Suppressor macrophage (primary cell): ENCODE measurements at regions not wholly inside any gene's neighbourhood (a gene's known extent, or its start where the extent isn't known, plus 50 kb on each side); places are given as distances from the start of the nearest gene placed in this dataset.
A peak's percentile ranks its signal among the peaks of the same experiment; 100 is the strongest.
"Not testable (repeated sequence)": the region's sequence is repeated elsewhere in the genome, so short reads cannot be mapped to it uniquely, and the experiment has no call there.

Source experiments
- DNase-seq, 4 experiments: peaks; one replicate each; pipeline ENCODE4 v3.0.0-alpha.2; 2020 to 2022

DNA sequence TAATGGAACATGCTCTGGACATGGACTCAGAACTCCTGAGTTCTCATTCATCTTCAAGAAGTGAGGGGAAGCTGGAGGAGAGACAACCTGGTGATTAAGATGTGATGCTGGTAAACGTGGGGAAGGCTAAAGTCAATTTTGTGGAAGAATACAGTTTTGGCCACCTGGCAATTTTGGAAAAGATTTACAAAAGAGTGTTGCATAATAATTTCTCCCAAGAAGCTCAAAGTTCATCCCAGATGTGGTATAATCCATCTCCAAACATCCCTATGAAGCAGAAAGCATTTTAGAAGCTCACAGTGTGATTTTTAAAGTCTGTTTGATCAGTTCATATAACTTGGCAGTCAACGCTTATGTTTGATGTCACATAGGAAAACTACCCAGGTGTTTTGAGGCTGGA lies 208.7 kb downstream of the LMX1A start:
- no peak for DNase-seq

- DNase-seq, result peak; percentile 40 to 59 (median 47)
These were observed 211.6 kb downstream of the LMX1A start for GRCh38 chr1:165144757-165145397.

DNA sequence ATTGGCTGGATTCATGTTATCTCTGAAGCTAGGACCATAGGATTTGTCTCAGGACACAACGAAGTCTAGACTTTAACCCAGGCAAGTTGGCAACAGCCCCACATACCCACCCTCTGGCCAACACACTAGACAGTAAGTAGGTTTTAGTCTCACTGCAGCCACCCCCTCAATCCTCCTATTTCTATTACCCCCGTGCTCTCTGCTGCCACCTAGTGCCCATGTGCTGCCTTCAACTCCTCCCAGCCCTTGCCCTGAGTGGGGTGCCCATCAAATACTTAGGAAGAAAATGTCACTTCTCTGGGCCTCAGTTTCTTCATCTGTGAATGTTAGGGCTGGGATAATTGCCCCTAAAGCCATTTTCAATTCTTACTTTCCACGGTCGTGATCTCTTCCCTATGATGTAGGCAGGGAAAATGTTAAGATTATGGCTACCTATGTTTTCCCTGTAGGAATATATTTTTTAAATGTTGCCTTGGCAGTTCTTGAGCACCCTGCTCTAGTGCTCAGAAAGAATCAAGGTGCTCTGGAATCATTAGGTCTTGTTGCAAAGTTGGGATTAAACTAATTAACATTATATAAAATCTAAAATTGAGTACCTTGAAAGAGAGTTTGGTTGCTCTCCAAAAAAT lies 213.0 kb downstream of the LMX1A start:
- peak; percentile 30 to 67 (median 54) for DNase-seq

- no peak for DNase-seq
These were observed 217.6 kb downstream of the LMX1A start for GRCh38 chr1:165138960-165139359.

- DNase-seq, result no peak
These were observed 218.8 kb downstream of the LMX1A start for GRCh38 chr1:165137551-165138316.

- DNase-seq, result no peak
These were observed 222.1 kb downstream of the LMX1A start for GRCh38 chr1:165134431-165134830.

DNA sequence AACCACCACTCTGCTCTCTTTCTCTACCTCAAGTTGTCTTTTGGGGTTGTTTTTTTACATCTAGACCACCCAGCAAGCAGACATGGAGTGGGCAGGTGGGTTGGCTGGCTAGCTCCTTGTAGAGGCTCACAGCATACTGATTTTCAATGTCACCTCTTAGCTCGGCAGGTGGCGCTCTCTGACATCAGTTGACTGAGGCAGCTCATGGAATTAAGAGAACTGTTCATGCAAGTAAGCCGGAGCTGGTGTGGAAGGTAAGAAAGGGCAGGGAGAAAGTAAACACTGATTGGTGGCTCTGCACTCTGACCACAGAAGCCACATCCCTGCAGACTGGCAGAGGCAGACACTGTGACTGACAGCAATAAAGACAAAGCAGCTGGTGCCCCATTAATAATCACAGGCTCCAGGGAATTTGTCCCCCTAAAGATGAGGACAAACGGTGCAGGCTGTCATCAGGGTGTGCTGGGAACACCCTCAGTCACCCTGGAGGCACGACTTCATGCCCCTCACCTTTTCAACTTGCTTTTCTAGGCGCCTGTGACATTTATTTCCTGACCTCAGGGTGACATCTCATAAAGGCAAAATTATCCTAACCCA lies 226.8 kb downstream of the LMX1A start:
- peak; percentile 37 to 67 (median 54) for DNase-seq

DNA sequence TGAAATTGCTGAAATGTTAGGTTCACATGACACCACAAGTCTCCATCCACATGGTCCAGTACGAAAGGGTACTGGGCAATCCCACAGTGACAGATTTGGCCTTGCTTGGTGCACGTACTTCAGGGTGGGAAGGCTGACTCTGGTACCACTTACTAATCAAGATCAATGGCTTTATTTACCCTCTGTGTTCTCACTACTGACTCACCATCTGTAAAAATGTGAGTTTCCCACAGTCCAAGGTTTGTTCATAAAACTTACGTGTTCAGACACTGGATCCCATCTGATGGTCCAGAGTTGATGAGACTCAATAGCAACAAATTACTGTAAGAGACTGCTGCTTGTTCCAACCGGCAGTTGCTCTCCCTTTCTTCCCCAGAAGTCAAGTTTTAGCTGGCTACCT lies 231.7 kb downstream of the LMX1A start:
- no peak for DNase-seq

DNA sequence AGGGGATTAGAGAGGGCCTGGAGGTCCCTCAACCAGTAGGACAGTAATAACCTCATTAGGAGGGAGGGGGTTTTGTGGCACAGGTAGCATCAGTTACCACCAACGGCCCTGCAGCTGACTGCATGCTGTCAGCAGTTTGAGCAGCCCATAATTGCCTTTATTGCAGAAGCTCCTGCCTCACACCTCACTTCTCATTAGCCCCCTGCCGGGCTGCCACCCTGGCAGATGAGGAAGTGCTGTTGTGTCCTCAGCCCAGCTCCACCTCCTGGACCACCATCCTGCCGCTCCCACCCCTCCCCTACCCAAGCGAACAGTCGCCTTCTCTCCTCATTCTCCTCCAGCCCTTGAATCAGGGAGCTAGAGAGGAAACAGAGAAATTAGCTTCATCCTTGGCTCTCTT lies 237.4 kb downstream of the LMX1A start:
- no peak for DNase-seq

GRCh38 chr1:165117482-165117881 lies 239.0 kb downstream of the LMX1A start:
- no peak for DNase-seq

- no peak for DNase-seq
These were observed 239.8 kb downstream of the LMX1A start for GRCh38 chr1:165116732-165117131.

DNA sequence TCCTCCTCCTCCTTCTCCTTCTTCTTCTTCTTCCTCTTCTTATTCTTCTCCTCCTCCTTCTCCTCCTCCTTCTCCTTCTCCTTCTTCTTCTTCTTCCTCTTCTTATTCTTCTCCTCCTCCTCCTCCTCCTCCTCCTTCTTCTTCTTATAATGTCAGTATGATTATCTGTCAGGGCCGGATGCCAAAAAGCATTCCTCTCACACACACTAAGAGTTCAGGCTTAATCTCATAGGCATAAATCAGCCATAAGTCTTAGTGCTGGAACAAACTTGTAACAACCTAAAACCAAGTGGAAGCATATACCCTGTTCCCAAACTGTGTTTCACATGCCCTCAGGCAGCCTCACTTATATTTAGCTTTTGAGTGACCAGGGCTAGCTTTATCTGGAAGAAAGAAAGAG lies 240.3 kb downstream of the LMX1A start:
- DNase-seq, result no peak

DNA sequence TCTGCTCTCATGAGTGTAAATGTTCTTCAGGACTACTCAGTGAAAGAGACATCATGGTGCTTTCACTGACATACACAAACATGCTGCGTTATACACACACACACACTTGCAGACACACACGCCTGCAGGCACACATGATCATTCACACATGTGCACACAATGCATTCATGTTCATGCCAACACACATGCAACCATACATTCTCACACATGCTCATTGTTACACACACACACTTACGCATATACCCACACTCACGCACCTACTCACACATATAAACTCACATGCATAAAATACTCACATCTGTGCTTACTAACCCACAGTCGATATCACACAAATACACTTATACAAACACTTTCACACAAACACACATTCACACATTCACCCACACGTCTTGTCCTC lies 241.6 kb downstream of the LMX1A start:
- DNase-seq, result no peak

DNA sequence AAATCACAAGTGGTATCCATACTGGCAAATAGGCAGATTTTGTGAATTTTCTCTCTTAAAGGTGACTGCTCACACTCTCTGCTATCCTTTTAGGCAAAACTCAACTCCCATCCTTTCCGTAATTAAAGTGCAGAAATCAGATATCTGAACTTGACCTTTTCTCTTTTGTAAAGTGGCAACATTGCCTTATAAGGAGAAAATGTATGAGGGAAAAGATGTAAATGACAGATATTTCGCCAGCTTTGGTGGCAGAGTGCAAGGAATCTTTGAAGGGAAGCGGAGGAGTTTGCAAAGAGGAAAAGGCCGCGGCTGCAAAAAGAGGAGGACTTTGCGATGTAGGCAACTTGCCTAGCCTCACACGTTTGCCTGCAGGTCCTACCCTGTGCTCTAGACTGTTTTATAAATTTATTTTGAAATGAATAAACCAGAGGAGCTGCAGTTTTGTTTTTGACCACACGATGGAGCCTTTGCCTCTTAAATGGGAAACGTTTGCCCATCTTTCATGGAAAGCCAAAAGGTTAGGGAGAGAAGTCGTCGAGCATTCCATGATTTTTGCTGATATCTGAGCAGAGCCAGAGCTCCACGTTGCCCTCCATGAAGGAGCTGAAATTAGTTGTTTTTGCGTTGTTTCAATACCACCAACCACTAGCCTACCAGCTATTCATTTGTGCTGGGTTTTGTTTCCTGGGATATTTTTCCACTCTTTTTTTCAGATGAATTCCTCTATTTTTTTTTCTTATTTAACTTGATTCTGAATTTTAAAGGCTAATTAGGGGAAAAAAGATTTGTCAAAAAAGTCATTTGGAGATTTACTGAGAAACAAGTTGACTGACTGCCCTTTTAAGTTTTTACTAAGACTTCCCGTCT lies 242.3 kb downstream of the LMX1A start:
- peak; percentile 42 to 67 (median 57) for DNase-seq

DNA sequence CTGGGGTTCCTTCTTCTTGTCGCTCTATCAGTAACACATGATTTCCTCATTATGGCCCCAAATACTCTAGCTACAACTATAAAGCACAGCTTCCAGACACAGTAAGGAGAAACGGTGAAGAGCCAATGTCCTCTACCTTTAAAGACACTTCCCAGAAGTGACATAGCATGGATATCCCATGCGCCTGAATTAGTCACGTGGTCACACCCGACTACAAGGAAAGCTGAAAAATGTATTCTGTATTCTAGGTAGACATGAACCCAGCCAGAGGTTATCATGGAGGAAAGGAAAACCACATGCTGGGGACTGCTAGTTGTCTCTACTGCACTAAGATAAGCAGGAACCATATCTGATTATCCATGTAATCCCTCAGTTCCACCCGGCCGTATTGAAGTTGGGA lies 244.3 kb downstream of the LMX1A start:
- no peak for DNase-seq

GRCh38 chr1:165109013-165109412 lies 247.5 kb downstream of the LMX1A start:
- no peak for DNase-seq

DNA sequence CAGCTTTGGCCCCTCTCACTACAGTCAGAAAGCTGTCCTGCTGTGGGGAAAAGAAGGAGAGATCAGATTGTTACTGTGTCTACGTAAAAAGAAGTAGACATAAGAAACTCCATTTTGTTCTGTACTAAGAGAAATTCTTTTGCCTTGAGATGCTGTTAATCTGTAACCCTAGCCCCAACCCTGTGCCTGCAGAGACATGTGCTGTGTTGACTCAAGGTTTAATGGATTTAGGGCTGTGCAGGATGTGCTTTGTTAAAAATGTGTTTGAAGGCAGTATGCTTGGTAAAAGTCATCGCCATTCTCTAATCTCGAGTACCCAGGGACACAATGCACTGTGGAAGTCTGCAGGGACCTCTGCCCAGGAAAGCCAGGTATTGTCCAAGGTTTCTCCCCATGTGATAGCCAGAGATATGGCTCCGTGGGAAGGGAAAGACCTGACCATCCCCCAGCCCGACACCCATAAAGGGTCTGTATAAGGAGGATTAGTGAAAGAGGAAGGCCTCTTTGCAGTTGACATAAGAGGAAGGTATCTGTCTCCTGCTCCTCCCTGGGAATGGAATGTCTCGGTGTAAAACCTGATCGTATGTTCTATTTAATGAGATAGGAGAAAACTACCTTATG lies 263.9 kb downstream of the LMX1A start:
- DNase-seq, result not testable (repeated sequence)

DNA sequence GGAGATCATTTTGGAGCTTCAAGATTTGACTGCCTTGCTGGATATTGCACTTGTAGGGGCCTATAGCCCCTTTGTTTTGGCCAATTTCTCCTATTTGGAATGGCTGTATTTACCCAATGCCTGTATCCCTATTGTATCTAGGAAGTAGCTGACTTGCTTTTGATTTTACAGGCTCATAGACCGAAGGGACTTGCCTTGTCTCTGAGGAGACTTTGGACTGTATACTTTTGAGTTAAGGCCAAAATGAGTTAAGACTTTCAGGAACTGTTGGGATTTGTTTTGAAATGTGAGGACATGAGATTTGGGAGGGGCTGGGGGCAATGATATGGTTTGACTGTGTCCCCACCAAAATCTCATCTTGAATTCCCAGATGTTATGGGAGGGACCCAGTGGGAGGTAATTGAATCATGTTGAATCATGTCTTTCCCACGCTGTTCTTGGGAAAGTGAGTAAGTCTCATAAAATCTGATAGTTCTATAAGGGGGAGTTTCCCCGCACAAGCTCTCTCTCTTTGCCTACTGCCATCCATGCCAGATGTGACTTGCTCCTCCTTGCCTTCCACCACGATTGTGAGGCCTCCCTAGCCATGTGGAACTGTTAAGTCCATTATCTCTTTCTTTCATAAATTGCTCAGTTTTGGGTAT lies 276.1 kb downstream of the LMX1A start:
- no peak for DNase-seq

DNA sequence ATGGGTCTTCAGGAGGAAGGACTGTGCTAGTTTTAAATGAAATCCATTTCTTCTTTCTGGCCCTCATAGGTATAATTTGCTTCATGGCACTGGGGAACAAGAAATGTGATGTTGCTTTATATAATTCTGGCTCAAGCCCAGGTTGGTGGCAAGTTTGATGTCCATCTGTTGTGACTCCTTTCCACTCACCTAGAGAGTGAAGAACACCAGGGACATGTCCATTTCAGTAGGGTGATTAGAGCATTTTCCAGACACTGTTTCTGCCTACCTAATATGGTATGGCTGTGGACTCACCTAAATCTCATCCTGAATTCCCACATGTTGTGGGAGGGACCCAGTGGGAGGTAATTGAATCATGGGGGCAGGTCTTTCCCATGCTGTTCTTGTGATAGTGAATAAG lies 278.1 kb downstream of the LMX1A start:
- no peak for DNase-seq

DNA sequence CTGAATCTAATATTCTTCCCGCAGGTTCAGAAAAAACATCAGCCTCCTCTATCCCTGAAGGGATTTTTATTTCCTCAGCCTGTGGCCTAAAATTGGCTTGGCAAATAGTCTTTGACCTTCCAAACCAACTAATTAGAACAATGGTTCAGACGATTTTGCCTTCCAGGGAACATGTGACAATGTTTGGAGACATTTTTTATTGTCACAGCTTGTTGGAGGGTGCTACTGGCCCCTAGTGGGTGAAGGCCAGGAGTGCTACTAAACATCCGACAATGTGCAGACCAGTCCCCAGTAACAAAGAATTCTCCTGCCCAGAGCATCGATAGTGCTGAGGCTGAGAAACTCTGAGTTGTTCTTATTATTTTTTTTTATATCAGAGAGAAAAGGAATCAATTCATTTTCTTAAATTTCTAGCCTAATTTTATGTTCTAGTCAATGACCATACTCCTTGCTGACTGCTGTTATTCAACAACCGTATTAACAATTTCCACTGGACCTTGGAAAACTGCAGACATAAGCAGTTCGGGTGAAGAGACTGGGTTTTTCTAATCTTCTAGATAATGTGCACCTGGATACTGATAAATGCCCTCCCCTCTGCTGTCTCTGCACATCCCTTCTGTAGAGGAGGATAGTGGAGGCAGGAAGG lies 280.7 kb downstream of the LMX1A start:
- peak in 3 of 4 experiments; percentile 1 to 8 (median 4) for DNase-seq
